H9 (cell line): ENCODE measurements at regions not wholly inside any gene's neighbourhood (a gene's known extent, or its start where the extent isn't known, plus 50 kb on each side); places are given as distances from the start of the nearest gene placed in this dataset.

Experiments used
- DNase-seq: peaks from one replicate; pipeline ENCODE4 v3.0.0-alpha.2; 2017
- H2AFZ ChIP-seq: one replicate; pipeline ENCODE4 v1.6.1; 2013; ENCODE audit warnings: mild to moderate bottlenecking, low read length, control low read depth, moderate library complexity
- H2AK5ac ChIP-seq: 2 replicates; pipeline ENCODE4 v1.6.1; 2013; ENCODE audit warnings: low read length, control low read depth, mixed read lengths; ENCODE audit not compliant: insufficient read length
- H2BK120ac ChIP-seq: one replicate; pipeline ENCODE4 v1.6.1; 2013; ENCODE audit warnings: low read depth, mild to moderate bottlenecking, low read length, control low read depth, inconsistent platforms; ENCODE audit not compliant: poor library complexity, severe bottlenecking
- H2BK12ac ChIP-seq: 2 replicates; pipeline ENCODE4 v1.6.1; 2013; ENCODE audit warnings: low read length, control low read depth, mixed read lengths, low read depth; ENCODE audit not compliant: insufficient read length
- H2BK15ac ChIP-seq: 2 replicates; pipeline ENCODE4 v1.6.1; 2013; ENCODE audit warnings: low read depth, low read length, control low read depth
- H2BK20ac ChIP-seq: one replicate; pipeline ENCODE4 v1.6.1; 2013; ENCODE audit warnings: low read depth, mild to moderate bottlenecking, low read length, control low read depth, inconsistent platforms; ENCODE audit not compliant: poor library complexity, severe bottlenecking
- H2BK5ac ChIP-seq: 2 replicates; pipeline ENCODE4 v1.6.1; 2013; ENCODE audit warnings: low read length, control low read depth, mixed read lengths; ENCODE audit not compliant: insufficient read length
- H3K14ac ChIP-seq: 2 replicates; pipeline ENCODE4 v1.6.1; 2013; ENCODE audit warnings: low read length, control low read depth; ENCODE audit not compliant: insufficient read depth
- H3K18ac ChIP-seq: 2 replicates; pipeline ENCODE4 v1.6.1; 2013; ENCODE audit warnings: low read depth, mild to moderate bottlenecking, mixed read lengths, low read length, control low read depth; ENCODE audit not compliant: insufficient read length
- H3K23ac ChIP-seq: 2 replicates; pipeline ENCODE4 v1.6.1; 2013; ENCODE audit warnings: low read length, control low read depth, mixed read lengths, low read depth; ENCODE audit not compliant: insufficient read length
- H3K23me2 ChIP-seq: 2 replicates; pipeline ENCODE4 v1.6.1; 2013; ENCODE audit warnings: low read depth, mild to moderate bottlenecking, mixed read lengths, low read length, control low read depth; ENCODE audit not compliant: insufficient read length, poor library complexity, severe bottlenecking
- H3K27ac ChIP-seq: 2 replicates; pipeline ENCODE4 v1.5.1; 2013; ENCODE audit warnings: low read length, control low read depth, mixed read lengths, low read depth; ENCODE audit not compliant: insufficient read length
- H3K27me3 ChIP-seq: 2 replicates; pipeline ENCODE4 v1.6.1; 2013; ENCODE audit warnings: low read length, control low read depth, inconsistent platforms; ENCODE audit not compliant: insufficient read depth
- H3K4ac ChIP-seq: 2 replicates; pipeline ENCODE4 v1.6.1; 2013; ENCODE audit warnings: low read depth, mild to moderate bottlenecking, control low read depth, inconsistent platforms, low read length, moderate library complexity
- H3K4me1 ChIP-seq: 2 replicates; pipeline ENCODE4 v1.6.1; 2013; ENCODE audit warnings: low read length, control low read depth, inconsistent platforms; ENCODE audit not compliant: insufficient read depth
- H3K4me2 ChIP-seq: 2 replicates; pipeline ENCODE4 v1.6.1; 2013; ENCODE audit warnings: low read length, control low read depth, mixed read lengths; ENCODE audit not compliant: insufficient read length, insufficient read depth
- H3K56ac ChIP-seq: 2 replicates; pipeline ENCODE4 v1.6.1; 2013; ENCODE audit warnings: low read depth, mild to moderate bottlenecking, mixed read lengths, low read length, control low read depth; ENCODE audit not compliant: insufficient read length
- H3K79me1 ChIP-seq: 2 replicates; pipeline ENCODE4 v1.6.1; 2013; ENCODE audit warnings: low read depth, mild to moderate bottlenecking, moderate library complexity, low read length, control low read depth, inconsistent platforms; ENCODE audit not compliant: insufficient read depth, poor library complexity, severe bottlenecking
- H3K79me2 ChIP-seq: 2 replicates; pipeline ENCODE4 v1.6.1; 2013; ENCODE audit warnings: low read length, control low read depth, inconsistent platforms; ENCODE audit not compliant: insufficient read depth
- H3K9ac ChIP-seq: 2 replicates; pipeline ENCODE4 v1.6.1; 2013; ENCODE audit warnings: low read length, control low read depth, mixed read lengths; ENCODE audit not compliant: insufficient read length; ENCODE audit errors: extremely low read depth
- H3K9me3 ChIP-seq: one replicate; pipeline ENCODE4 v1.6.1; 2013; ENCODE audit warnings: low read depth, low read length, inconsistent platforms; ENCODE audit not compliant: control insufficient read depth
- H3T11ph ChIP-seq: one replicate; pipeline ENCODE4 v1.6.1; 2013; ENCODE audit warnings: mild to moderate bottlenecking, low read length, control low read depth, inconsistent platforms
- H4K20me1 ChIP-seq: one replicate; pipeline ENCODE4 v1.6.1; 2013; ENCODE audit not compliant: control insufficient read depth, insufficient read length, insufficient read depth
- H4K5ac ChIP-seq: 2 replicates; pipeline ENCODE4 v1.6.1; 2013; ENCODE audit warnings: low read depth, mild to moderate bottlenecking, mixed read lengths, low read length, control low read depth; ENCODE audit not compliant: insufficient read length
- H4K8ac ChIP-seq: replicated peaks from 2 replicates; pipeline ENCODE4 v1.6.1; 2013; ENCODE audit warnings: low read length, control low read depth, mixed read lengths, low read depth; ENCODE audit not compliant: insufficient read length
- H4K91ac ChIP-seq: 2 replicates; pipeline ENCODE4 v1.6.1; 2013; ENCODE audit warnings: low read depth, mild to moderate bottlenecking, moderate library complexity, mixed read lengths, low read length, control low read depth; ENCODE audit not compliant: insufficient read length
- H3K27ac Mint-ChIP-seq, 3 experiments: 2 replicates in 2 of 3; 3 replicates in 1 of 3; pipeline ENCODE4 v1.8.0; 2020 to 2021; ENCODE audit warnings: mixed read lengths in 3 of 3, mild to moderate bottlenecking in 1 of 3, moderate library complexity in 1 of 3
- H3K27me3 Mint-ChIP-seq: 2 replicates; pipeline ENCODE4 v1.8.0; 2021; ENCODE audit warnings: low read depth, mild to moderate bottlenecking, moderate library complexity, mixed read lengths
- H3K36me3 Mint-ChIP-seq, 3 experiments: 2 replicates in 2 of 3; 3 replicates in 1 of 3; pipeline ENCODE4 v1.8.0; 2020 to 2021; ENCODE audit warnings: low read depth in 3 of 3, mixed read lengths in 3 of 3; ENCODE audit not compliant: insufficient read depth in 1 of 3
- H3K4me1 Mint-ChIP-seq, 2 experiments: 2 replicates each; pipeline ENCODE4 v1.8.0; 2020; ENCODE audit warnings: mixed read lengths in 2 of 2
- H3K4me3 Mint-ChIP-seq, 2 experiments: 2 replicates in 1 of 2; 3 replicates in 1 of 2; pipeline ENCODE4 v1.8.0; 2020 to 2021; ENCODE audit warnings: mild to moderate bottlenecking in 2 of 2, mixed read lengths in 2 of 2, moderate library complexity in 1 of 2
- H3K9me3 Mint-ChIP-seq, 2 experiments: 2 replicates in 1 of 2; 3 replicates in 1 of 2; pipeline ENCODE4 v1.8.0; 2020; ENCODE audit warnings: mild to moderate bottlenecking in 2 of 2, mixed read lengths in 2 of 2, moderate library complexity in 1 of 2
- WGBS: extraction: QIAGEN DNeasy Blood & Tissue Kit; methylation state at CpG from one replicate; pipeline ENCODE4 v1.1.7; 2013; ENCODE audit warnings: missing lambda C conversion rate, low lambda C conversion rate, mixed read lengths; ENCODE audit not compliant: insufficient read length; ENCODE audit errors: extremely low coverage; 5-methylcytosine and 5-hydroxymethylcytosine counted together
- TF ChIP-seq, protein P1 (sequence below): fragments of 200-600 bp; sonication (generic); conservative IDR thresholded peaks from 3 replicates; pipeline ENCODE4 v1.8.0; 2021; ENCODE audit warnings: antibody characterized with exemption, mild to moderate bottlenecking

- no peak overlapping the region for H3K23ac ChIP-seq
- H3K79me1 ChIP-seq = no peaks in the 10 kb centered on the region
- no peak overlapping the region for H3K56ac ChIP-seq
- H3K27me3 Mint-ChIP-seq = no peaks in the 10 kb centered on the region
- H4K5ac ChIP-seq = no peak overlapping the region
- H4K20me1 ChIP-seq = no peaks in the 10 kb centered on the region
- H3K4me2 ChIP-seq = no peak overlapping the region
- no peak overlapping the region for H3K9ac ChIP-seq
- TF ChIP-seq, protein P1, sequence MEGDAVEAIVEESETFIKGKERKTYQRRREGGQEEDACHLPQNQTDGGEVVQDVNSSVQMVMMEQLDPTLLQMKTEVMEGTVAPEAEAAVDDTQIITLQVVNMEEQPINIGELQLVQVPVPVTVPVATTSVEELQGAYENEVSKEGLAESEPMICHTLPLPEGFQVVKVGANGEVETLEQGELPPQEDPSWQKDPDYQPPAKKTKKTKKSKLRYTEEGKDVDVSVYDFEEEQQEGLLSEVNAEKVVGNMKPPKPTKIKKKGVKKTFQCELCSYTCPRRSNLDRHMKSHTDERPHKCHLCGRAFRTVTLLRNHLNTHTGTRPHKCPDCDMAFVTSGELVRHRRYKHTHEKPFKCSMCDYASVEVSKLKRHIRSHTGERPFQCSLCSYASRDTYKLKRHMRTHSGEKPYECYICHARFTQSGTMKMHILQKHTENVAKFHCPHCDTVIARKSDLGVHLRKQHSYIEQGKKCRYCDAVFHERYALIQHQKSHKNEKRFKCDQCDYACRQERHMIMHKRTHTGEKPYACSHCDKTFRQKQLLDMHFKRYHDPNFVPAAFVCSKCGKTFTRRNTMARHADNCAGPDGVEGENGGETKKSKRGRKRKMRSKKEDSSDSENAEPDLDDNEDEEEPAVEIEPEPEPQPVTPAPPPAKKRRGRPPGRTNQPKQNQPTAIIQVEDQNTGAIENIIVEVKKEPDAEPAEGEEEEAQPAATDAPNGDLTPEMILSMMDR = no peak
- H2BK20ac ChIP-seq = no peak overlapping the region
- no CpG with 5 or more reads among the region's 4 CpGs for WGBS
- no peak overlapping the region for H2AK5ac ChIP-seq
- no peak overlapping the region for H3K14ac ChIP-seq
- H4K8ac ChIP-seq = no peak overlapping the region
- no peak overlapping the region for H2BK15ac ChIP-seq
- no peaks in the 10 kb centered on the region for H3K79me2 ChIP-seq
- H3K4me1 ChIP-seq = peaks cover 4% of the 10 kb centered on the region
- no peaks in the 10 kb centered on the region for H3K27me3 ChIP-seq
- no peaks in the 10 kb centered on the region for H3K23me2 ChIP-seq
- no peak overlapping the region for H2BK5ac ChIP-seq
- no peak overlapping the region for H3K18ac ChIP-seq
- H3K27ac ChIP-seq = no peak overlapping the region
- no peak overlapping the region for H2AFZ ChIP-seq
- H3K9me3 ChIP-seq = no peaks in the 10 kb centered on the region
- no peak overlapping the region for H2BK120ac ChIP-seq
- no peak overlapping the region for H3K27ac Mint-ChIP-seq
- H3K4me1 Mint-ChIP-seq = peaks cover 14 to 20% of the 10 kb centered on the region in 2 experiments
- H3K4ac ChIP-seq = no peak overlapping the region
- peaks cover 0 to 4% of the 10 kb centered on the region in 2 experiments; a peak in 2 of 5 replicates for H3K9me3 Mint-ChIP-seq
- H4K91ac ChIP-seq = no peak overlapping the region
- DNase-seq = no peak
- H3K36me3 Mint-ChIP-seq = no peaks in the 10 kb centered on the region; a peak in 1 of 7 replicates
- no peak overlapping the region for H2BK12ac ChIP-seq
- H3K4me3 Mint-ChIP-seq = no peak overlapping the region
- H3T11ph ChIP-seq = no peak overlapping the region
Measured at GRCh38 chr3:76021376-76021775, 236.0 kb upstream of the ZNF717 start.
